GM12874 (cell line): ENCODE measurements at regions not wholly inside any gene's neighbourhood (a gene's known extent, or its start where the extent isn't known, plus 50 kb on each side); places are given as distances from the start of the nearest gene placed in this dataset.

Source experiments
- CTCF ChIP-seq: IDR thresholded peaks from 2 replicates; pipeline ENCODE4 v1.5.1; 2011; ENCODE audit warnings: low read depth, mild to moderate bottlenecking, control low read depth, low read length, moderate library complexity; ENCODE audit not compliant: insufficient read depth

GRCh38 chr15:46366360-46367007 lies 731.7 kb downstream of the SQOR start:
- no peak for TF ChIP-seq CTCF

- no peak for TF ChIP-seq CTCF
Observed at GRCh38 chr15:46383978-46384377, 749.1 kb downstream of the SQOR start.

- TF ChIP-seq CTCF, result no peak
Observed at GRCh38 chr15:46386356-46386755, 751.5 kb downstream of the SQOR start.

- TF ChIP-seq CTCF, result no peak
Observed at GRCh38 chr15:46389739-46390138, 754.9 kb downstream of the SQOR start.

- no peak for TF ChIP-seq CTCF
Observed at GRCh38 chr15:46394463-46394862, 759.6 kb downstream of the SQOR start.

- no peak for TF ChIP-seq CTCF
Observed at GRCh38 chr15:46408312-46408711, 773.5 kb downstream of the SQOR start.

- no peak for TF ChIP-seq CTCF
Observed at GRCh38 chr15:46409841-46410301, 775.0 kb downstream of the SQOR start.
